ENCODE measurements at regions not wholly inside any gene's neighbourhood (a gene's known extent, or its start where the extent isn't known, plus 50 kb on each side); places are given as distances from the start of the nearest gene placed in this dataset.

GRCh38 chr4:81898862-81899504 lies 427.3 kb upstream of the RASGEF1B start:
- no peak for TF ChIP-seq CTCF (IDR thresholded peaks at IDR 0.05; ENCODE audit: low read depth, low read length, missing control alignments)
- DNase-seq (ENCODE audit: extremely low read depth, low read depth), result no peak
- no peak overlapping the region for H3K4me3 ChIP-seq (replicated peaks; ENCODE audit: low read depth, low read length)

- H3K4me3 ChIP-seq (replicated peaks; ENCODE audit: low read depth, low read length), result no peak overlapping the region
- DNase-seq (ENCODE audit: extremely low read depth, low read depth), result no peak
- TF ChIP-seq CTCF (IDR thresholded peaks at IDR 0.05; ENCODE audit: low read depth, low read length, missing control alignments), result no peak
These were observed 425.2 kb upstream of the RASGEF1B start for GRCh38 chr4:81896936-81897335.

DNA sequence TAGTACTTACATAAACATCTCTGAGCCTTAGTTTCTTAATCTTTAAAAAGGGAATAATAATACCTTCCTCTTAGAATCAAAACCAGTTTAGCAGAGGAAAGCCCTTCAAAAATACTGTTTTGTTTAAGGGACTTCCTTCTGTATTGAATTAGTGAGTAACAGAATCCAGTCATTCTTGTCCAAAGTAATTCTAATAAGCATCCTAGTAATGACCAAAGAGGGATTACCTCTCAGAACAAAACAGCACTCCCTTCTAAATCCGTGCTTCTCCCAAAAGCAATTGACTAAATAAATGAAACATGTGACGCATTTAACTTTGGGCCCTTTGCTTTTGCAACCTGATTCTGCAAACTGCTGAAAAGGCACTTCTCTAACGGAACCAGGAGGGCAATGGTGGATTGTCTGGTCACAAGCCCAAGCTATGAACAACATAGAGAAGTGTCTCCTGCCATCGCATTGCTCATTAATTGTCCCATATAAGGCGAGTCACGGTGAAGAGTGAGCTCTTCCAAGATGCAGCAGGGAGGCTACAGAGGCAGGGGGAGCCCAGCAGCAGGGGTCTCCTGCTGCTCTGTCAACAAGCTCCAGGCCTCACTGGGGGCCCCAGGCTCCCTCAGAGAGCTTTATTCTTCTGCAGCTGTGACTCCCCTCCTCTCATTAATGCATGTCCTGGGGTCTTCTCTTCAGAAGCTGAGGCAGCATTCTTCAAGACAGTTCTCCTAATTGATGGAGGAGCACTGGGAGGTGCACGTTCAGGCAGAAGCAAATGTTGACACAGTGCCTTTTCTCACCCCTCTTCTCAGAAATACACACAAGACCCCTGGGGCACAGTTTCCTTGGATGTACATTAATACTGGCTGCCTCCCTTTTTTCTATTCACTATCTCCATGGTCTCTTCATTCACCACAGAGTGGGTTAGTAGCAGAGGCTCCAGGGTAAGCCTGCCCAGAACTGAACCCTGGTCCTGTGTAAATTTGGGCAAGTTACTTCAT lies 419.6 kb upstream of the RASGEF1B start:
- H3K4me3 ChIP-seq (replicated peaks; ENCODE audit: low read depth, low read length), result no peak overlapping the region
- TF ChIP-seq CTCF (IDR thresholded peaks at IDR 0.05; ENCODE audit: low read depth, low read length, missing control alignments), result no peak
- DNase-seq (ENCODE audit: extremely low read depth, low read depth), result no peak

DNA sequence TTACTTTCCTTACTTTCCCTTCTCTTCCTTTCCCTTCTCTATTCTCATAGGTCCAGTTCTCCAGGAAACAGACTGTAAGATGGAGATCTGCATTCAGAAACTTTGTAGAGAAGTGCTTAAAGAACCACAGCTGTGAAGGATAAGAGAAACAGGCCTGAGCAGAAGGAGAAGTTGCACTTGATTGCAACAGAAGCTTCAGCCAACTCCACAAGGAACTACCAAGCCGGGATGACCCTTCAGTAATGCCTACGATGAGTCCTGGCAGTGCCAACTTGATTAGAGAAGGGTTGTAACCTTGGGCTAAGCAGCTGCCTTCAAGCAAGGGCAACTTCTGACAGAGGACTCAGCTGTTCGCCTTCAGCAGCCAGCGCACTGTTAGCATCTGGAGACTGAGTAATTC lies 413.3 kb upstream of the RASGEF1B start:
- TF ChIP-seq CTCF (IDR thresholded peaks at IDR 0.05; ENCODE audit: low read depth, low read length, missing control alignments), result no peak
- no peak for DNase-seq (ENCODE audit: extremely low read depth, low read depth)
- no peak overlapping the region for H3K4me3 ChIP-seq (replicated peaks; ENCODE audit: low read depth, low read length)

DNA sequence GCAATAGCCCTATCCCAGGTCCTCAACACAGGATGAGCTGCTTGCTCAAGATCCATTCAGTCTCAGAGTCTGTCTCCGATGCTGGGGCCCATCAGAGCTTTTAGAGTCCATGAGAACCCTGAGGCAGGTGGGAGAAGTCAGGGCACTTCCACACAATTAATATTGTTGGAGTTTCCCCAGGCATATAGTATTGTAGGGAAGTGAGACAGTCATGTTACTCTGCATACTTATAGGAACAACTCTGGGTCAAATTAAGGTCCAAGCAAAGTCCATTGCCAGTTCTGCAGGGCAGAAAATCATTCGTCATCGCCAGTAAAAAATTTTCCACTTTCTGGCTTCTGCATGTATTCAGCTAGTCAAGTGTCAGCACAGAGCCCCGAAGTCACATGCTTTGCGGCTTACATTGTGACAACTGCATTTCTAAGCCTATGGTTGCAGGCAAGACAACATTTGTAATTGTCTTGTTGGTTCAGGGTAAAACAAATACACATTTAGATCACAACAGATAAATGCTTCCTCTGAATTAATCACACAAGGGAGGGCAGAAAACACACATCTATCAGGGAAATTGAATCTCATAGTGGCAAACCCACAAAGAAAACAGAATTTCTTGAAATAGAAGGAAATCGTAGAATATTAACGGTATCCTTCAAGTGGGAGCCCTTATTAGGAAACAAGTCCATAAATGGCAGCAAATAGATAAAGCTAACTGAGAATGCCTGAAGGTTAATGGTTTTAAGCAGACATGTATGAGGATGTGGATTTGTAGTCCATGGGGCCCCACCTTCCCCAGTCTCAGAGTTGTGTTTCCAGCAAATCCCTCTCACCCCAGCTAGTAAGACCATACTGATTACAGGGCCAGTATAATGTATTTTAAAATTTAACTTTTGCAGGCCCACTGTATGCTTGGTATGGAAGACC lies 412.1 kb upstream of the RASGEF1B start:
- DNase-seq (ENCODE audit: extremely low read depth, low read depth), result no peak
- no peak for TF ChIP-seq CTCF (IDR thresholded peaks at IDR 0.05; ENCODE audit: low read depth, low read length, missing control alignments)
- no peak overlapping the region for H3K4me3 ChIP-seq (replicated peaks; ENCODE audit: low read depth, low read length)

GRCh38 chr4:81883004-81883403 lies 411.3 kb upstream of the RASGEF1B start:
- no peak overlapping the region for H3K4me3 ChIP-seq (replicated peaks; ENCODE audit: low read depth, low read length)
- TF ChIP-seq CTCF (IDR thresholded peaks at IDR 0.05; ENCODE audit: low read depth, low read length, missing control alignments), result no peak
- no peak for DNase-seq (ENCODE audit: extremely low read depth, low read depth)
